ENCODE measurements at regions not wholly inside any gene's neighbourhood (a gene's known extent, or its start where the extent isn't known, plus 50 kb on each side); places are given as distances from the start of the nearest gene placed in this dataset.

GRCh38 chr2:140033638-140034037 is 1253.4 kb upstream of the NXPH2 start:
- peaks cover 6 to 25% (median 11%) of the 10 kb centered on the region in 3 experiments; a peak in 6 of 7 replicates for H3K36me3 Mint-ChIP-seq (ENCODE audit: insufficient read depth in 1 of 3, low read depth in 3 of 3)
- Histone ChIP-seq H4K91ac (ENCODE audit: insufficient read length, low read depth, low read length) (no peak overlapping the region), H3K4ac (ENCODE audit: low read depth, low read length) (no peak overlapping the region), H2AK5ac (ENCODE audit: insufficient read length, low read length) (no peak overlapping the region), H4K8ac (replicated peaks; ENCODE audit: insufficient read length, low read depth, low read length) (no peak overlapping the region), H2BK20ac (ENCODE audit: low read depth, low read length, poor library complexity, severe bottlenecking) (no peak overlapping the region), H3K79me2 (ENCODE audit: insufficient read depth, low read length) (no peaks in the 10 kb centered on the region), H3K18ac (ENCODE audit: insufficient read length, low read depth, low read length) (no peak overlapping the region), H3K27ac (ENCODE audit: insufficient read length, low read depth, low read length) (no peak overlapping the region), H3K23me2 (ENCODE audit: insufficient read length, low read depth, low read length, poor library complexity, severe bottlenecking) (no peaks in the 10 kb centered on the region), H3K9ac (ENCODE audit: extremely low read depth, insufficient read length, low read length) (no peak overlapping the region), H2BK5ac (ENCODE audit: insufficient read length, low read length) (no peak overlapping the region), H3T11ph (ENCODE audit: low read length) (no peak overlapping the region), H3K14ac (ENCODE audit: insufficient read depth, low read length) (no peak overlapping the region), H4K5ac (ENCODE audit: insufficient read length, low read depth, low read length) (no peak overlapping the region), H2AFZ (ENCODE audit: low read length) (no peak overlapping the region), H2BK12ac (ENCODE audit: insufficient read length, low read depth, low read length) (no peak overlapping the region), H4K20me1 (ENCODE audit: control insufficient read depth, insufficient read depth, insufficient read length) (no peaks in the 10 kb centered on the region), H3K56ac (ENCODE audit: insufficient read length, low read depth, low read length) (no peak overlapping the region), H3K4me1 (ENCODE audit: insufficient read depth, low read length) (no peaks in the 10 kb centered on the region), H3K27me3 (ENCODE audit: insufficient read depth, low read length) (no peaks in the 10 kb centered on the region), H3K4me2 (ENCODE audit: insufficient read depth, insufficient read length, low read length) (no peak overlapping the region), H3K9me3 (ENCODE audit: control insufficient read depth, low read depth, low read length) (no peaks in the 10 kb centered on the region), H3K23ac (ENCODE audit: insufficient read length, low read depth, low read length) (no peak overlapping the region), H2BK15ac (ENCODE audit: low read depth, low read length) (no peak overlapping the region), H2BK120ac (ENCODE audit: low read depth, low read length, poor library complexity, severe bottlenecking) (no peak overlapping the region), H3K79me1 (ENCODE audit: insufficient read depth, low read depth, low read length, poor library complexity, severe bottlenecking) (no peaks in the 10 kb centered on the region)
- TF ChIP-seq, protein P1, sequence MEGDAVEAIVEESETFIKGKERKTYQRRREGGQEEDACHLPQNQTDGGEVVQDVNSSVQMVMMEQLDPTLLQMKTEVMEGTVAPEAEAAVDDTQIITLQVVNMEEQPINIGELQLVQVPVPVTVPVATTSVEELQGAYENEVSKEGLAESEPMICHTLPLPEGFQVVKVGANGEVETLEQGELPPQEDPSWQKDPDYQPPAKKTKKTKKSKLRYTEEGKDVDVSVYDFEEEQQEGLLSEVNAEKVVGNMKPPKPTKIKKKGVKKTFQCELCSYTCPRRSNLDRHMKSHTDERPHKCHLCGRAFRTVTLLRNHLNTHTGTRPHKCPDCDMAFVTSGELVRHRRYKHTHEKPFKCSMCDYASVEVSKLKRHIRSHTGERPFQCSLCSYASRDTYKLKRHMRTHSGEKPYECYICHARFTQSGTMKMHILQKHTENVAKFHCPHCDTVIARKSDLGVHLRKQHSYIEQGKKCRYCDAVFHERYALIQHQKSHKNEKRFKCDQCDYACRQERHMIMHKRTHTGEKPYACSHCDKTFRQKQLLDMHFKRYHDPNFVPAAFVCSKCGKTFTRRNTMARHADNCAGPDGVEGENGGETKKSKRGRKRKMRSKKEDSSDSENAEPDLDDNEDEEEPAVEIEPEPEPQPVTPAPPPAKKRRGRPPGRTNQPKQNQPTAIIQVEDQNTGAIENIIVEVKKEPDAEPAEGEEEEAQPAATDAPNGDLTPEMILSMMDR (conservative IDR thresholded peaks at IDR 0.05): no peak
- no peak overlapping the region for H3K4me3 Mint-ChIP-seq
- H3K9me3 Mint-ChIP-seq: peaks cover 10 to 15% of the 10 kb centered on the region in 2 experiments; a peak in 4 of 5 replicates
- no peak for DNase-seq
- H3K27ac Mint-ChIP-seq: no peak overlapping the region
- no CpG with 5 or more reads among the region's 2 CpGs for WGBS (ENCODE audit: extremely low coverage, insufficient read length, low lambda C conversion rate)
- H3K4me1 Mint-ChIP-seq: peaks cover 11 to 15% of the 10 kb centered on the region in 2 experiments
- no peaks in the 10 kb centered on the region for H3K27me3 Mint-ChIP-seq (ENCODE audit: low read depth)
